HepG2 (cell line): ENCODE measurements at regions not wholly inside any gene's neighbourhood (a gene's known extent, or its start where the extent isn't known, plus 50 kb on each side); places are given as distances from the start of the nearest gene placed in this dataset.

ENCODE experiments used
- BHLHE40 ChIP-seq: IDR thresholded peaks from 2 replicates; pipeline ENCODE4 v1.6.1; 2011; ENCODE audit warnings: low read length, improper control_type of control experiment
- HBP1 ChIP-seq: IDR thresholded peaks from 2 replicates; pipeline ENCODE4 v1.6.1; 2016; ENCODE audit warnings: low read depth, control low read depth
- MLX ChIP-seq: IDR thresholded peaks from 2 replicates; pipeline ENCODE4 v1.6.1; 2016
- PRDM10 ChIP-seq: sonication (generic); formaldehyde crosslinking; IDR thresholded peaks from 2 replicates; pipeline ENCODE4 v1.4.0; 2020; ENCODE audit warnings: low read depth, missing genetic modification reagents
- RAD21 ChIP-seq: fragments of 450-650 bp; formaldehyde crosslinking; IDR thresholded peaks from 2 replicates; pipeline ENCODE4 v1.5.0; 2020; ENCODE audit warnings: mild to moderate bottlenecking
- RBFOX2 ChIP-seq: fragments of 200-400 bp; formaldehyde crosslinking; IDR thresholded peaks from 2 replicates; pipeline ENCODE4 v1.6.1; 2017; ENCODE audit warnings: low read depth, mild to moderate bottlenecking, low read length
- RXRB ChIP-seq: IDR thresholded peaks from 2 replicates; pipeline ENCODE4 v1.6.1; 2016; ENCODE audit warnings: borderline replicate concordance, missing genetic modification reagents, missing compliant biosample characterization
- STAG1 ChIP-seq: sonication (generic); formaldehyde crosslinking; IDR thresholded peaks from 2 replicates; pipeline ENCODE4 v1.4.0; 2020; ENCODE audit warnings: missing genetic modification reagents
- ZBTB21 ChIP-seq: sonication (generic); formaldehyde crosslinking; IDR thresholded peaks from 2 replicates; pipeline ENCODE4 v1.4.0; 2020; ENCODE audit warnings: missing genetic modification reagents
- ZFP1 ChIP-seq: IDR thresholded peaks from 2 replicates; pipeline ENCODE4 v1.6.1; 2016
- ZNF274 ChIP-seq: sonication (generic); formaldehyde crosslinking; IDR thresholded peaks from 2 replicates; pipeline ENCODE4 v1.5.1; 2020; ENCODE audit warnings: mild to moderate bottlenecking, missing genetic modification reagents
- ZNF275 ChIP-seq: sonication (generic); formaldehyde crosslinking; IDR thresholded peaks from 2 replicates; pipeline ENCODE4 v1.8.0; 2022; ENCODE audit warnings: missing genetic modification reagents, mild to moderate bottlenecking, inconsistent platforms, borderline replicate concordance
- TF ChIP-seq, protein P1 (sequence below): sonication (generic); formaldehyde crosslinking; IDR thresholded peaks from 2 replicates; pipeline ENCODE4 v1.5.0; 2020; ENCODE audit warnings: mild to moderate bottlenecking, missing genetic modification reagents, moderate library complexity

- TF ChIP-seq PRDM10 (CRISPR knock-in tag) (no peak), ZNF275 (CRISPR knock-in tag) (no peak), MLX (CRISPR knock-in tag) (no peak), ZBTB21 (CRISPR knock-in tag) (no peak), STAG1 (CRISPR knock-in tag) (no peak), RAD21 (no peak), ZFP1 (CRISPR knock-in tag) (no peak), HBP1 (CRISPR knock-in tag) (no peak), RBFOX2 (no peak), RXRB (CRISPR knock-in tag) (no peak), ZNF274 (CRISPR knock-in tag) (no peak), BHLHE40 (no peak)
- TF ChIP-seq, protein P1, sequence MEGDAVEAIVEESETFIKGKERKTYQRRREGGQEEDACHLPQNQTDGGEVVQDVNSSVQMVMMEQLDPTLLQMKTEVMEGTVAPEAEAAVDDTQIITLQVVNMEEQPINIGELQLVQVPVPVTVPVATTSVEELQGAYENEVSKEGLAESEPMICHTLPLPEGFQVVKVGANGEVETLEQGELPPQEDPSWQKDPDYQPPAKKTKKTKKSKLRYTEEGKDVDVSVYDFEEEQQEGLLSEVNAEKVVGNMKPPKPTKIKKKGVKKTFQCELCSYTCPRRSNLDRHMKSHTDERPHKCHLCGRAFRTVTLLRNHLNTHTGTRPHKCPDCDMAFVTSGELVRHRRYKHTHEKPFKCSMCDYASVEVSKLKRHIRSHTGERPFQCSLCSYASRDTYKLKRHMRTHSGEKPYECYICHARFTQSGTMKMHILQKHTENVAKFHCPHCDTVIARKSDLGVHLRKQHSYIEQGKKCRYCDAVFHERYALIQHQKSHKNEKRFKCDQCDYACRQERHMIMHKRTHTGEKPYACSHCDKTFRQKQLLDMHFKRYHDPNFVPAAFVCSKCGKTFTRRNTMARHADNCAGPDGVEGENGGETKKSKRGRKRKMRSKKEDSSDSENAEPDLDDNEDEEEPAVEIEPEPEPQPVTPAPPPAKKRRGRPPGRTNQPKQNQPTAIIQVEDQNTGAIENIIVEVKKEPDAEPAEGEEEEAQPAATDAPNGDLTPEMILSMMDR (CRISPR knock-in tag), result no peak
Observed at GRCh38 chr15:29623116-29623639, 199.1 kb downstream of the TJP1 start.
